ENCODE measurements at regions not wholly inside any gene's neighbourhood (a gene's known extent, or its start where the extent isn't known, plus 50 kb on each side); places are given as distances from the start of the nearest gene placed in this dataset.

DNA sequence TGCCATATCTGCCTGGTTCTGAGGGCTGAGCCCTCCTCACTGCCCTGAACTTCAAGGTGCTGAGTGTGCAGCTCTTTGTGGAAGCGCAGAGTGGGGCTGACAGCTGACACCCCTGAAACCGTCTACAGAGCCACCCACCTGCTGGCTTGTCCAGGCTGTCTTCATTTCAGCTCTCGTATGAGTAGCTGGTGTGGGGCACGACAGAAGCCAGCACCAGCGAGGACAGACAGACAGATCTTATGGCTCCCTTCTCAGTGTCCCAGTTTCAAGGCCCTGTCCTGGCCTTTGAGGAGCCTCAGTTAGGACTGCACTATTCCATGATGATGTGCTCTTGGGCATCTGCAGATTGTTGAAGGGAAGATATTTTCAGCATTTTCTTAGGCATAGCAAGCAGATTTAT, 287.1 kb downstream of the SLC4A3 start:
- TF ChIP-seq, protein P1, sequence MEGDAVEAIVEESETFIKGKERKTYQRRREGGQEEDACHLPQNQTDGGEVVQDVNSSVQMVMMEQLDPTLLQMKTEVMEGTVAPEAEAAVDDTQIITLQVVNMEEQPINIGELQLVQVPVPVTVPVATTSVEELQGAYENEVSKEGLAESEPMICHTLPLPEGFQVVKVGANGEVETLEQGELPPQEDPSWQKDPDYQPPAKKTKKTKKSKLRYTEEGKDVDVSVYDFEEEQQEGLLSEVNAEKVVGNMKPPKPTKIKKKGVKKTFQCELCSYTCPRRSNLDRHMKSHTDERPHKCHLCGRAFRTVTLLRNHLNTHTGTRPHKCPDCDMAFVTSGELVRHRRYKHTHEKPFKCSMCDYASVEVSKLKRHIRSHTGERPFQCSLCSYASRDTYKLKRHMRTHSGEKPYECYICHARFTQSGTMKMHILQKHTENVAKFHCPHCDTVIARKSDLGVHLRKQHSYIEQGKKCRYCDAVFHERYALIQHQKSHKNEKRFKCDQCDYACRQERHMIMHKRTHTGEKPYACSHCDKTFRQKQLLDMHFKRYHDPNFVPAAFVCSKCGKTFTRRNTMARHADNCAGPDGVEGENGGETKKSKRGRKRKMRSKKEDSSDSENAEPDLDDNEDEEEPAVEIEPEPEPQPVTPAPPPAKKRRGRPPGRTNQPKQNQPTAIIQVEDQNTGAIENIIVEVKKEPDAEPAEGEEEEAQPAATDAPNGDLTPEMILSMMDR (IDR thresholded peaks at IDR 0.05 in 8 of 11, conservative IDR thresholded peaks at IDR 0.05 in 3 of 11): no peak
- TF ChIP-seq POLR2AphosphoS5 (IDR thresholded peaks at IDR 0.05) (no peak), POLR2A (IDR thresholded peaks at IDR 0.05) (no peak)
